Loucy (cell line): ENCODE measurements at regions not wholly inside any gene's neighbourhood (a gene's known extent, or its start where the extent isn't known, plus 50 kb on each side); places are given as distances from the start of the nearest gene placed in this dataset.
"Not testable (repeated sequence)": the region's sequence is repeated elsewhere in the genome, so short reads cannot be mapped to it uniquely, and the experiment has no call there.

ENCODE experiments used
- H2AFZ ChIP-seq: fragments of 200-600 bp; sonication (generic); 2 replicates; pipeline ENCODE4 v1.6.0; 2016; ENCODE audit warnings: antibody characterized with exemption, mild to moderate bottlenecking, low read length, moderate library complexity
- H3F3A ChIP-seq: fragments of 200-600 bp; 2 replicates; pipeline ENCODE4 v1.6.0; 2016; ENCODE audit warnings: antibody characterized with exemption, low read depth, mild to moderate bottlenecking
- H3K27me3 ChIP-seq: fragments of 200-600 bp; sonication (generic); 2 replicates; pipeline ENCODE4 v1.6.1; 2014; ENCODE audit warnings: low read length, mild to moderate bottlenecking; ENCODE audit not compliant: insufficient read depth, poor library complexity, severe bottlenecking
- H3K36me3 ChIP-seq: fragments of 200-600 bp; sonication (generic); 2 replicates; pipeline ENCODE4 v1.6.1; 2016; ENCODE audit warnings: low read length; ENCODE audit not compliant: insufficient read depth
- H3K4me1 ChIP-seq: fragments of 200-600 bp; sonication (generic); 2 replicates; pipeline ENCODE4 v1.5.1; 2014; ENCODE audit warnings: low read length, mild to moderate bottlenecking; ENCODE audit not compliant: insufficient read depth, poor library complexity, severe bottlenecking
- H3K4me2 ChIP-seq: fragments of 200-600 bp; sonication (generic); 2 replicates; pipeline ENCODE4 v1.6.0; 2014; ENCODE audit warnings: antibody characterized with exemption, low read length, low read depth, mild to moderate bottlenecking; ENCODE audit not compliant: poor library complexity, severe bottlenecking
- H3K4me3 ChIP-seq: fragments of 200-600 bp; sonication (generic); 2 replicates; pipeline ENCODE4 v1.5.1; 2014; ENCODE audit warnings: low read length, mild to moderate bottlenecking, mixed read lengths; ENCODE audit not compliant: poor library complexity, severe bottlenecking
- H3K79me2 ChIP-seq: fragments of 200-600 bp; sonication (generic); 2 replicates; pipeline ENCODE4 v1.6.1; 2014; ENCODE audit warnings: low read length; ENCODE audit not compliant: insufficient read depth
- H3K9ac ChIP-seq: fragments of 200-600 bp; sonication (generic); 2 replicates; pipeline ENCODE4 v1.6.0; 2014; ENCODE audit warnings: mild to moderate bottlenecking, low read depth, low read length, moderate library complexity; ENCODE audit not compliant: poor library complexity, severe bottlenecking
- H3K9me2 ChIP-seq: fragments of 200-600 bp; sonication (generic); replicated peaks from 2 replicates; pipeline ENCODE4 v1.6.1; 2016; ENCODE audit warnings: low read depth, low read length, mixed read lengths
- H3K9me3 ChIP-seq: fragments of 200-600 bp; sonication (generic); 2 replicates; pipeline ENCODE4 v1.6.1; 2014; ENCODE audit warnings: mild to moderate bottlenecking, antibody characterized with exemption, low read length, low read depth; ENCODE audit not compliant: insufficient read depth
- H4K20me1 ChIP-seq: fragments of 200-600 bp; sonication (generic); 2 replicates; pipeline ENCODE4 v1.6.0; 2014; ENCODE audit warnings: antibody characterized with exemption, low read length, mild to moderate bottlenecking; ENCODE audit not compliant: insufficient read depth, poor library complexity, severe bottlenecking
- CTCF ChIP-seq: fragments of 200-600 bp; sonication (generic); conservative IDR thresholded peaks from 2 replicates; pipeline ENCODE4 v1.5.1; 2014; ENCODE audit warnings: mild to moderate bottlenecking, antibody characterized with exemption, low read length
- EZH2phosphoT487 ChIP-seq: fragments of 200-600 bp; IDR thresholded peaks from 2 replicates; pipeline ENCODE4 v1.6.1; 2018; ENCODE audit warnings: antibody characterized with exemption, mild to moderate bottlenecking, moderate library complexity, borderline replicate concordance

DNA sequence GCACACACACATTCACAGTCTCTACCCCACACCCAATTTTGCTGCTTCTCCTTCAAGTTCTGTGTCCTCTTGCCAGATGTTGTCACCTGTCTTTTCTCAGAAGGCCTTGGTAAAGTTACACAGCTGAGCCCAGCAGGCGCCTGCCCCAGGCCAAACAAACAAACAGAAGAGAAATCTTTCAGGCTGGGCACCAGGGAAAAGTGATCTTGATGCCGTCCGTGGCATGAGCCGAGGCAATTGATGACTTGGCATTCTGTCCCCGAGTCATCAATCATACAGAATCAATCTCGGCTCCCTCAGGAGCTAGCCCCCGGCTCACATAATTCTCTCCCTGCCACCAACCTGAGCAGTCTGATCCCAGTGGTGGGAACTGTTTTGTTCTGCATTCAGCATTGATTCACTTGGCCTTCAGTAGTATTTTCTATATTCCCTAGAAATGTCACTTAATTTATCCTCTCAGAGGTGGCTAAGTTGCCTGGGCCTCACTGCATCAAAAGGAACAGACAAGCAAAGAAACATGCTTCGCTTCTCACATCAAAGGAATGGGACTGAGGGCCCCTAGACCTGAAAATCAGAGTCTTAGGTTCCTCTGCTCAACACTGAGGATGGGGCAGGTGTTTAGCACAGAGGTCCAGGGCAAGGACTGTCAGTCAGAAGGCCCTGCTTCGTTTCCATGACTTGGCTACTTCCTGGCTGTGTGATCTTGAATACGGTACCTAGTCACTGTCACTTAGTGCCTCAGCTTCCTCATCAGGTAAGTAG, 278.8 kb upstream of the CELF4 start:
- no peak overlapping the region for H3K9ac ChIP-seq
- TF ChIP-seq EZH2phosphoT487 (no peak), CTCF (no peak)
- no peaks in the 10 kb centered on the region for H3K27me3 ChIP-seq
- H3F3A ChIP-seq, result no peaks in the 10 kb centered on the region
- no peaks in the 10 kb centered on the region; the same call in 1 of the 2 replicates for H3K9me3 ChIP-seq
- H3K4me2 ChIP-seq, result no peak overlapping the region
- no peaks in the 10 kb centered on the region for H4K20me1 ChIP-seq
- no peak overlapping the region for H3K4me3 ChIP-seq
- no peaks in the 10 kb centered on the region for H3K36me3 ChIP-seq
- H3K9me2 ChIP-seq, result no peaks in the 10 kb centered on the region
- no peaks in the 10 kb centered on the region for H3K79me2 ChIP-seq
- H2AFZ ChIP-seq, result no peak overlapping the region
- H3K4me1 ChIP-seq, result no peaks in the 10 kb centered on the region

GRCh38 chr18:37838083-37838482, 272.5 kb upstream of the CELF4 start:
- Histone ChIP-seq H3K4me1 (no peaks in the 10 kb centered on the region), H3K9ac (no peak overlapping the region), H3K27me3 (no peaks in the 10 kb centered on the region), H3K4me3 (no peak overlapping the region), H3K9me2 (no peaks in the 10 kb centered on the region), H3K79me2 (no peaks in the 10 kb centered on the region), H3K9me3 (no peaks in the 10 kb centered on the region; the same call in 1 of the 2 replicates), H3K36me3 (no peaks in the 10 kb centered on the region), H3K4me2 (no peak overlapping the region), H2AFZ (no peak overlapping the region), H4K20me1 (no peaks in the 10 kb centered on the region), H3F3A (no peaks in the 10 kb centered on the region)
- no peak for TF ChIP-seq CTCF
- TF ChIP-seq EZH2phosphoT487, result no peak

GRCh38 chr18:37836071-37836970, 270.7 kb upstream of the CELF4 start:
- Histone ChIP-seq H2AFZ (no peak overlapping the region), H3K9me2 (no peaks in the 10 kb centered on the region), H3K36me3 (no peaks in the 10 kb centered on the region), H4K20me1 (no peaks in the 10 kb centered on the region), H3K79me2 (no peaks in the 10 kb centered on the region), H3K4me2 (no peak overlapping the region), H3K9me3 (no peaks in the 10 kb centered on the region; the same call in 1 of the 2 replicates), H3K4me3 (no peak overlapping the region), H3F3A (no peaks in the 10 kb centered on the region), H3K4me1 (no peaks in the 10 kb centered on the region), H3K27me3 (no peaks in the 10 kb centered on the region), H3K9ac (no peak overlapping the region)
- TF ChIP-seq CTCF, result no peak
- no peak for TF ChIP-seq EZH2phosphoT487

GRCh38 chr18:37832010-37832695, 266.6 kb upstream of the CELF4 start:
- H3F3A ChIP-seq, H3K27me3 ChIP-seq, H3K9me3 ChIP-seq, H3K4me1 ChIP-seq, H3K4me3 ChIP-seq, H3K9me2 ChIP-seq, H2AFZ ChIP-seq, H3K79me2 ChIP-seq, H4K20me1 ChIP-seq, H3K9ac ChIP-seq, H3K36me3 ChIP-seq, H3K4me2 ChIP-seq: not testable (repeated sequence)
